ENCODE measurements at regions not wholly inside any gene's neighbourhood (a gene's known extent, or its start where the extent isn't known, plus 50 kb on each side); places are given as distances from the start of the nearest gene placed in this dataset.

DNA sequence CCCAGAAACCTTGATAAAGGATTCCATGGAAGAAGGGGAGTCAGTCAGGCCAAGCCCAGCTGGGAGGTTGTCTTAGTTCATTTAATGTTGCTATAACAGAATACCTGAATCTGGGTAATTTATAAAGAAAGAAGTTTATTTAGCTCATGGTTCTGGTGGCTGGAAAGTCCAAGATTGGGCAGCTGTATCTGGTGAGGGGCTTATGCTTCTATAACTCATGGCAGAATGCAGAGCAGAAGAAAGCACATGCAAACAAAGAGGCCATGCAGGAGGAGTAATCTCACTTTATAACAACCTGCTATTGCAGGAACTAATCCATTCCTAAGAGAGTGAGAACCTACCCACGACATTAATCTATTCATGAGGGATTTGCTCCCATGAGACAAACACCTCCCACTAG lies 54.2 kb upstream of the ANKRD1 start:
- Histone ChIP-seq H3K4me1 (ENCODE audit: control insufficient read depth, insufficient read depth, low read length, poor library complexity, severe bottlenecking) (no peaks in the 10 kb centered on the region), H3K9me3 (ENCODE audit: control insufficient read depth, low read length) (no peaks in the 10 kb centered on the region), H3K27ac (ENCODE audit: insufficient read depth, low read length, poor library complexity, severe bottlenecking) (no peak overlapping the region), H3K4me3 (ENCODE audit: insufficient read depth, low read depth, low read length, poor library complexity, severe bottlenecking) (no peak overlapping the region), H3K27me3 (replicated peaks; ENCODE audit: control insufficient read depth, insufficient read depth, low read length, poor library complexity, severe bottlenecking) (no peaks in the 10 kb centered on the region), H3K36me3 (ENCODE audit: control insufficient read depth, insufficient read depth, low read length) (no peaks in the 10 kb centered on the region)
- DNase-seq, result no peak

DNA sequence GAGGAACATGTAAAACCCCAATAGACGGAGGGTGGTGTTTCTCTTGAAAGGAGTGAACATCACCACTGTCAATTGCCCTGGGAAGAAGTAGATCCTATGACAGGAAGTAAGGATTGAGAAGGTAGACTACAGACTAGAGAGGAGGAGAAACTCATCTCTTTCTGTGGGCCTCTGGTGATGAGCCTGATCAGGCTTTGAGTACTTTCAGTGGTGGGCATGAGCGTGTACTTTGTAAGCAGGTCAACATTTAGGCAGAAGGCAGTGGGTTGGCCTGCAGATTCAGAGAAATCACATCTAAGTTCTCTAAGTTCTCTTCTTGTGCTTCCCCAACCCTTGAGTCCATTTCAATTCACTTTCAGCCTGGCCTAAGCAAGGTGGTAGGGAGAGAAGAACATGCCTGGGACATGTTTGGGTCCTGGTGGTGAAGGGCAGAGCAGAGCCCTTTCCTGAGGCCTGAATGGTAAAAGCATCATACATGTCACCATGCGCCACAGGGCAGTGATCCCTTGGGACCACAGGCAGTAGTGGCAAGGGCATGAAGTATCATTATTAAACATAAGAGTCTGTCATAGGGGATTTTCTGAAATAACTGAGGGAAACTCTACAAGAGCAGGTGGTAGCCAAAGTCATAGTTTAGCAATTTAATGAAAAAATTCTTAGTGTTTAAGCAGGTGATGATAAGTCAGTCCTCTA lies 56.4 kb upstream of the ANKRD1 start:
- Histone ChIP-seq H3K4me3 (ENCODE audit: insufficient read depth, low read depth, low read length, poor library complexity, severe bottlenecking) (no peak overlapping the region), H3K4me1 (ENCODE audit: control insufficient read depth, insufficient read depth, low read length, poor library complexity, severe bottlenecking) (no peaks in the 10 kb centered on the region), H3K27me3 (replicated peaks; ENCODE audit: control insufficient read depth, insufficient read depth, low read length, poor library complexity, severe bottlenecking) (no peaks in the 10 kb centered on the region), H3K9me3 (ENCODE audit: control insufficient read depth, low read length) (no peaks in the 10 kb centered on the region), H3K36me3 (ENCODE audit: control insufficient read depth, insufficient read depth, low read length) (no peaks in the 10 kb centered on the region), H3K27ac (ENCODE audit: insufficient read depth, low read length, poor library complexity, severe bottlenecking) (no peak overlapping the region)
- DNase-seq, result no peak

GRCh38 chr10:90977855-90978486 lies 57.1 kb upstream of the ANKRD1 start:
- no peaks in the 10 kb centered on the region for H3K27me3 ChIP-seq (replicated peaks; ENCODE audit: control insufficient read depth, insufficient read depth, low read length, poor library complexity, severe bottlenecking)
- no peak overlapping the region for H3K4me3 ChIP-seq (ENCODE audit: insufficient read depth, low read depth, low read length, poor library complexity, severe bottlenecking)
- no peak for DNase-seq
- no peaks in the 10 kb centered on the region for H3K9me3 ChIP-seq (ENCODE audit: control insufficient read depth, low read length)
- H3K4me1 ChIP-seq (ENCODE audit: control insufficient read depth, insufficient read depth, low read length, poor library complexity, severe bottlenecking), result no peaks in the 10 kb centered on the region
- H3K36me3 ChIP-seq (ENCODE audit: control insufficient read depth, insufficient read depth, low read length), result no peaks in the 10 kb centered on the region
- no peak overlapping the region for H3K27ac ChIP-seq (ENCODE audit: insufficient read depth, low read length, poor library complexity, severe bottlenecking)

DNA sequence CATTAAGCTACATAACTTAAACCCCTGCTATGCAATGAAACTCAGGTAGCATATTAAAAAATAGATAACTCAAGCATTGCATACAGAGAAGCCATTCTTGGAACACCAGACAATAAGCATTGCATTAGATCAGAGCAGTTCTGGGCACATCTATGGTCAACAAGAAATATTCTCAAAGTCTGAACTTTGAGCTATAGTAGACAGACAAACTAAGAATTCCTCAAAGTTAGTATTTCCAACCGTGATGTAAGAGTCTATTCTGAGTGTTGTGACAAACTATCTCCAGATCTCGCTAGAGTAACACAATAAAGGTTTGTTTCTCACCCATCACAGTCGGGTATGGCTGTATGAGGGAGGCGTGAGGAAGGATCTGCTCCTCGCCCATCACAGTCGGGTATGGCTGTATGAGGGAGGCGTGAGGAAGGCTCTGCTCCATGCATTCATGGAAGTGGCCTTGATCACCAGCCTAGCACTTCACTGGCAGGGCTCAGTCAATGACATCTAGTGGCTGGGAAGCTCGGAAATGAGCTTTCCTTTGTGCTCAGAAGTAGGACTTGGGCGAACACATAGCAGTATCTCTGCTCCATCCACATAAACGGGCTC lies 61.6 kb upstream of the ANKRD1 start:
- Histone ChIP-seq H3K36me3 (ENCODE audit: control insufficient read depth, insufficient read depth, low read length) (no peaks in the 10 kb centered on the region), H3K27me3 (replicated peaks; ENCODE audit: control insufficient read depth, insufficient read depth, low read length, poor library complexity, severe bottlenecking) (no peaks in the 10 kb centered on the region), H3K4me1 (ENCODE audit: control insufficient read depth, insufficient read depth, low read length, poor library complexity, severe bottlenecking) (no peaks in the 10 kb centered on the region), H3K27ac (ENCODE audit: insufficient read depth, low read length, poor library complexity, severe bottlenecking) (no peak overlapping the region), H3K9me3 (ENCODE audit: control insufficient read depth, low read length) (no peaks in the 10 kb centered on the region), H3K4me3 (ENCODE audit: insufficient read depth, low read depth, low read length, poor library complexity, severe bottlenecking) (no peak overlapping the region)
- no peak for DNase-seq

DNA sequence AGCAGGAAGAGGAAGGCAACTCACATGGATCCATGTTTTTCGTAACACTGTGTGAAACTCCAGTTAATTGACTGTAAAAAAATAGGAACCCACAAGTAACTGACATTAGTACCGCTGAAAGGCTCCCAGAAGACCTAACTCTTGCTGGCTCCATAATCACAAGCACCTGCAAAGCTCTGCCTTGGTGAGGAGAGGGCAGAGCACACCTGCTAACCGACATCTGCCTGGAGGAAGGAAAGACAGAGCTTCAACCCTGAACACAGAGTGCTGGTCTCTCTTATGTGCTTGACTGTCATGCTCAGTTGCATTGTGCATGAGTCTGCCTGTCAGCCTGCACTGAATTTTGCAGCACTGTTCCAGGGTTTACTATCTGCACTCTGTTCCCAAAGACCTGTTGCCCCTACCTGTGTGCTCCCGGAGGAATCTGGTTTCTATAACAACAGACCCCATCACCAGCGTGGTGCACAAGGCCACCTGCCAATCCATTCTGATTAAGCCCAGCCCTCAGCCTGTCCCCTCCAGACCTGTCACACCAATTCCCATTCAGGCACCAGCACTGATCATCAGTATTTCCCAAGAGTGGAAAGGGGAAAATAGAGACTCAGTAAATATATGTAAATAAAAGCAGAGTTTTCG lies 63.1 kb upstream of the ANKRD1 start:
- no peak for DNase-seq

DNA sequence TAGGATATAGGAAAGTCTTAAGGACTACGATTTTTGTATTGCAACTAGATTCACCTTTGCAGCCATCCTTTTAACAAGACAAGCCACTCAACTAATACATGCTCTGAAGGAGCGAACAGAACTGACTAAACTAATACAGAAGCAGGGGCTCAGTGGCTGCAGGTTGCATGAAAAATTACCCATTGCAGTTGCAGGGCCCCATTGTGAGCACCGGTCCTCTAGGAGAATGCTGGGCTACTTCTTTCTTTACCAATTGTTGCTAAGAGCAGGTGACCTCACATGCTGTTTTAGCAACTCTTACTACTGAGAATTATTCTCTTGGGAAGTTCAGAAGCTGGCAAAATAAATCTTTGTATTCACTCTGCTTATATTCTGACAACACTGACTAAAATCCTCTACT lies 64.0 kb upstream of the ANKRD1 start:
- no peaks in the 10 kb centered on the region for H3K9me3 ChIP-seq (ENCODE audit: control insufficient read depth, low read length)

More for the DNA sequence above, 63.1 kb upstream of the ANKRD1 start:
- H3K4me3 ChIP-seq (ENCODE audit: insufficient read depth, low read depth, low read length, poor library complexity, severe bottlenecking), result no peak overlapping the region
- H3K27me3 ChIP-seq (replicated peaks; ENCODE audit: control insufficient read depth, insufficient read depth, low read length, poor library complexity, severe bottlenecking), result no peaks in the 10 kb centered on the region
- no peak overlapping the region for H3K27ac ChIP-seq (ENCODE audit: insufficient read depth, low read length, poor library complexity, severe bottlenecking)
- no peaks in the 10 kb centered on the region for H3K4me1 ChIP-seq (ENCODE audit: control insufficient read depth, insufficient read depth, low read length, poor library complexity, severe bottlenecking)
- no peaks in the 10 kb centered on the region for H3K36me3 ChIP-seq (ENCODE audit: control insufficient read depth, insufficient read depth, low read length)
- no peaks in the 10 kb centered on the region for H3K9me3 ChIP-seq (ENCODE audit: control insufficient read depth, low read length)

GRCh38 chr10:90985321-90985933 lies 64.5 kb upstream of the ANKRD1 start:
- Histone ChIP-seq H3K4me1 (ENCODE audit: control insufficient read depth, insufficient read depth, low read length, poor library complexity, severe bottlenecking) (no peaks in the 10 kb centered on the region), H3K36me3 (ENCODE audit: control insufficient read depth, insufficient read depth, low read length) (no peaks in the 10 kb centered on the region), H3K27ac (ENCODE audit: insufficient read depth, low read length, poor library complexity, severe bottlenecking) (no peak overlapping the region), H3K4me3 (ENCODE audit: insufficient read depth, low read depth, low read length, poor library complexity, severe bottlenecking) (no peak overlapping the region), H3K27me3 (replicated peaks; ENCODE audit: control insufficient read depth, insufficient read depth, low read length, poor library complexity, severe bottlenecking) (no peaks in the 10 kb centered on the region), H3K9me3 (ENCODE audit: control insufficient read depth, low read length) (no peaks in the 10 kb centered on the region)
- no peak for DNase-seq

More for the DNA sequence above, 64.0 kb upstream of the ANKRD1 start:
- DNase-seq, result no peak
- no peaks in the 10 kb centered on the region for H3K36me3 ChIP-seq (ENCODE audit: control insufficient read depth, insufficient read depth, low read length)
- no peaks in the 10 kb centered on the region for H3K27me3 ChIP-seq (replicated peaks; ENCODE audit: control insufficient read depth, insufficient read depth, low read length, poor library complexity, severe bottlenecking)
- H3K27ac ChIP-seq (ENCODE audit: insufficient read depth, low read length, poor library complexity, severe bottlenecking), result no peak overlapping the region
- no peak overlapping the region for H3K4me3 ChIP-seq (ENCODE audit: insufficient read depth, low read depth, low read length, poor library complexity, severe bottlenecking)
- H3K4me1 ChIP-seq (ENCODE audit: control insufficient read depth, insufficient read depth, low read length, poor library complexity, severe bottlenecking), result no peaks in the 10 kb centered on the region

DNA sequence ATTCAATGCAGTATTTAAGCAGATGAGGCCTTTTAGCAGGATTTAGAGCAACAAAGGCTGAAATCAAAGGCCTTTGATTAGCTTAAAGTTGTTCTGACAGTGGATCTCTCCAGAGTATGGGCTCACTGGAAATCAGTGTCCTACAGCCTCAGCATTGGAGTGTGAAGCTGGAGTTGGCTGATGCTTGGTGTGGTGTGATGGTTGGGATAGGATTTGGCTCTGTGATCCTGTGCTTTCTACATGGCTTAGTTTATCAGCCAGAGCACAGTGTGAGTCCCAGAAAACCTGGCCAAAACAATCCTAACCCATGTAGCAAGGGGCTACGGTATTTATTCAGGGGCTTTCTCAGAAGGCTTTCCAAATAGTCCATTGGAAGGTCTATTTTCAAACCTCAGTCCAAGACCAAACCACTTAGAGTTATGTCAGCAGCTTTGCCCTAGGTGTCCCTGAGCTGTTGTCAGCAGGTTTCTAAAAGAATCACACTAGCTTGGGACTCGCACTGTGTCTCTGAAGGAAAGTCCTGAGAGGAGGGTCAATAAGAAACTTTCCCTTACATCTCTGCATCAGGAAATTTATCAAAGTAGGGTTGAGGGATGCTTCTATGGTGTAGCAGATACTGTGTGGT lies 65.4 kb upstream of the ANKRD1 start:
- H3K4me1 ChIP-seq (ENCODE audit: control insufficient read depth, insufficient read depth, low read length, poor library complexity, severe bottlenecking), result no peaks in the 10 kb centered on the region
- H3K27ac ChIP-seq (ENCODE audit: insufficient read depth, low read length, poor library complexity, severe bottlenecking), result no peak overlapping the region
- DNase-seq, result no peak
- H3K4me3 ChIP-seq (ENCODE audit: insufficient read depth, low read depth, low read length, poor library complexity, severe bottlenecking), result no peak overlapping the region
- no peaks in the 10 kb centered on the region for H3K27me3 ChIP-seq (replicated peaks; ENCODE audit: control insufficient read depth, insufficient read depth, low read length, poor library complexity, severe bottlenecking)
- no peaks in the 10 kb centered on the region for H3K36me3 ChIP-seq (ENCODE audit: control insufficient read depth, insufficient read depth, low read length)
- no peaks in the 10 kb centered on the region for H3K9me3 ChIP-seq (ENCODE audit: control insufficient read depth, low read length)

- no peak for DNase-seq
- Histone ChIP-seq H3K27ac (ENCODE audit: insufficient read depth, low read length, poor library complexity, severe bottlenecking) (no peak overlapping the region), H3K27me3 (replicated peaks; ENCODE audit: control insufficient read depth, insufficient read depth, low read length, poor library complexity, severe bottlenecking) (no peaks in the 10 kb centered on the region), H3K4me3 (ENCODE audit: insufficient read depth, low read depth, low read length, poor library complexity, severe bottlenecking) (no peak overlapping the region), H3K36me3 (ENCODE audit: control insufficient read depth, insufficient read depth, low read length) (no peaks in the 10 kb centered on the region), H3K4me1 (ENCODE audit: control insufficient read depth, insufficient read depth, low read length, poor library complexity, severe bottlenecking) (no peaks in the 10 kb centered on the region), H3K9me3 (ENCODE audit: control insufficient read depth, low read length) (no peaks in the 10 kb centered on the region)
These were observed 66.0 kb upstream of the ANKRD1 start for GRCh38 chr10:90986870-90987269.
